ENCODE measurements at regions not wholly inside any gene's neighbourhood (a gene's known extent, or its start where the extent isn't known, plus 50 kb on each side); places are given as distances from the start of the nearest gene placed in this dataset.
"Not testable (repeated sequence)": the region's sequence is repeated elsewhere in the genome, so short reads cannot be mapped to it uniquely, and the experiment has no call there.

- DNase-seq, result no peak
These were observed 155.4 kb upstream of the VWC2 start for GRCh38 chr7:49618028-49618427.

- DNase-seq, result no peak
These were observed 149.5 kb upstream of the VWC2 start for GRCh38 chr7:49623943-49624342.

- no peak for DNase-seq
These were observed 148.8 kb upstream of the VWC2 start for GRCh38 chr7:49624611-49625010.

- DNase-seq, result no peak
These were observed 142.9 kb upstream of the VWC2 start for GRCh38 chr7:49630513-49630912.

- DNase-seq, result no peak
These were observed 142.2 kb upstream of the VWC2 start for GRCh38 chr7:49631071-49631815.

GRCh38 chr7:49631960-49632359, 141.5 kb upstream of the VWC2 start:
- no peak for DNase-seq

GRCh38 chr7:49635800-49636199, 137.6 kb upstream of the VWC2 start:
- no peak for DNase-seq

GRCh38 chr7:49636400-49636799, 137.0 kb upstream of the VWC2 start:
- no peak for DNase-seq

- no peak for DNase-seq
These were observed 135.3 kb upstream of the VWC2 start for GRCh38 chr7:49638166-49638565.

- no peak for DNase-seq
These were observed 134.3 kb upstream of the VWC2 start for GRCh38 chr7:49639068-49639593.

- no peak for DNase-seq
These were observed 133.6 kb upstream of the VWC2 start for GRCh38 chr7:49639808-49640207.

- no peak for DNase-seq
These were observed 130.1 kb upstream of the VWC2 start for GRCh38 chr7:49643321-49643720.

GRCh38 chr7:49643736-49644135, 129.7 kb upstream of the VWC2 start:
- no peak for DNase-seq

GRCh38 chr7:49644396-49645166, 128.9 kb upstream of the VWC2 start:
- DNase-seq, result no peak

GRCh38 chr7:49645296-49645695, 128.1 kb upstream of the VWC2 start:
- no peak for DNase-seq

- DNase-seq, result no peak
These were observed 113.2 kb upstream of the VWC2 start for GRCh38 chr7:49660170-49660783.

- DNase-seq, result no peak
These were observed 112.5 kb upstream of the VWC2 start for GRCh38 chr7:49660976-49661375.

- DNase-seq, result not testable (repeated sequence)
These were observed 107.5 kb upstream of the VWC2 start for GRCh38 chr7:49665963-49666362.

- no peak for DNase-seq
These were observed 106.7 kb upstream of the VWC2 start for GRCh38 chr7:49666764-49667163.

GRCh38 chr7:49669285-49669684, 104.2 kb upstream of the VWC2 start:
- no peak for DNase-seq

GRCh38 chr7:49669692-49670260, 103.7 kb upstream of the VWC2 start:
- DNase-seq, result no peak

GRCh38 chr7:49670991-49671390, 102.4 kb upstream of the VWC2 start:
- DNase-seq, result no peak

- DNase-seq, result no peak
These were observed 80.9 kb upstream of the VWC2 start for GRCh38 chr7:49692516-49692915.

Measured in NCI-H1092 (cell line).